ENCODE measurements at regions not wholly inside any gene's neighbourhood (a gene's known extent, or its start where the extent isn't known, plus 50 kb on each side); places are given as distances from the start of the nearest gene placed in this dataset.

- TF ChIP-seq CTCF (conservative IDR thresholded peaks at IDR 0.05) = no peak
- H3K27ac ChIP-seq = no peak overlapping the region
These were observed 104.4 kb upstream of the C1GALT1 start for GRCh38 chr7:7077945-7078344.

GRCh38 chr7:7080802-7081201, 101.5 kb upstream of the C1GALT1 start:
- H3K27ac ChIP-seq = no peak overlapping the region
- no peak for TF ChIP-seq CTCF (conservative IDR thresholded peaks at IDR 0.05)

- no peak for TF ChIP-seq CTCF (conservative IDR thresholded peaks at IDR 0.05)
- no peak overlapping the region for H3K27ac ChIP-seq
These were observed 91.9 kb upstream of the C1GALT1 start for GRCh38 chr7:7090460-7090859.

GRCh38 chr7:7098280-7098818, 84.0 kb upstream of the C1GALT1 start:
- H3K27ac ChIP-seq = no peak overlapping the region
- TF ChIP-seq CTCF (conservative IDR thresholded peaks at IDR 0.05) = no peak

- no peak for TF ChIP-seq CTCF (conservative IDR thresholded peaks at IDR 0.05)
- no peak overlapping the region for H3K27ac ChIP-seq
These were observed 82.7 kb upstream of the C1GALT1 start for GRCh38 chr7:7099584-7100014.

GRCh38 chr7:7100432-7100849, 81.9 kb upstream of the C1GALT1 start:
- TF ChIP-seq CTCF (conservative IDR thresholded peaks at IDR 0.05) = no peak
- no peak overlapping the region for H3K27ac ChIP-seq

- TF ChIP-seq CTCF (conservative IDR thresholded peaks at IDR 0.05) = no peak
- peak overlapping the region; percentile 59 for H3K27ac ChIP-seq
These were observed 79.4 kb upstream of the C1GALT1 start for GRCh38 chr7:7102906-7103305.
